AG10803 (cell line): ENCODE measurements at regions not wholly inside any gene's neighbourhood (a gene's known extent, or its start where the extent isn't known, plus 50 kb on each side); places are given as distances from the start of the nearest gene placed in this dataset.

ENCODE experiments used
- DNase-seq: peaks from one replicate; pipeline ENCODE4 v3.0.0; 2010; ENCODE audit warnings: low read depth
- H3K4me3 ChIP-seq: 2 replicates; pipeline ENCODE4 v1.5.1; 2011; ENCODE audit warnings: mild to moderate bottlenecking, low read length, control low read depth
- TF ChIP-seq, protein P1 (sequence below): conservative IDR thresholded peaks from 2 replicates; pipeline ENCODE4 v1.5.1; 2011; ENCODE audit warnings: mild to moderate bottlenecking, low read length, control low read depth, inconsistent platforms

- no peak for DNase-seq
- no peak overlapping the region for H3K4me3 ChIP-seq
- TF ChIP-seq, protein P1, sequence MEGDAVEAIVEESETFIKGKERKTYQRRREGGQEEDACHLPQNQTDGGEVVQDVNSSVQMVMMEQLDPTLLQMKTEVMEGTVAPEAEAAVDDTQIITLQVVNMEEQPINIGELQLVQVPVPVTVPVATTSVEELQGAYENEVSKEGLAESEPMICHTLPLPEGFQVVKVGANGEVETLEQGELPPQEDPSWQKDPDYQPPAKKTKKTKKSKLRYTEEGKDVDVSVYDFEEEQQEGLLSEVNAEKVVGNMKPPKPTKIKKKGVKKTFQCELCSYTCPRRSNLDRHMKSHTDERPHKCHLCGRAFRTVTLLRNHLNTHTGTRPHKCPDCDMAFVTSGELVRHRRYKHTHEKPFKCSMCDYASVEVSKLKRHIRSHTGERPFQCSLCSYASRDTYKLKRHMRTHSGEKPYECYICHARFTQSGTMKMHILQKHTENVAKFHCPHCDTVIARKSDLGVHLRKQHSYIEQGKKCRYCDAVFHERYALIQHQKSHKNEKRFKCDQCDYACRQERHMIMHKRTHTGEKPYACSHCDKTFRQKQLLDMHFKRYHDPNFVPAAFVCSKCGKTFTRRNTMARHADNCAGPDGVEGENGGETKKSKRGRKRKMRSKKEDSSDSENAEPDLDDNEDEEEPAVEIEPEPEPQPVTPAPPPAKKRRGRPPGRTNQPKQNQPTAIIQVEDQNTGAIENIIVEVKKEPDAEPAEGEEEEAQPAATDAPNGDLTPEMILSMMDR = no peak
Observed at GRCh38 chr12:65613692-65614091, 210.6 kb upstream of the HMGA2 start.

DNA sequence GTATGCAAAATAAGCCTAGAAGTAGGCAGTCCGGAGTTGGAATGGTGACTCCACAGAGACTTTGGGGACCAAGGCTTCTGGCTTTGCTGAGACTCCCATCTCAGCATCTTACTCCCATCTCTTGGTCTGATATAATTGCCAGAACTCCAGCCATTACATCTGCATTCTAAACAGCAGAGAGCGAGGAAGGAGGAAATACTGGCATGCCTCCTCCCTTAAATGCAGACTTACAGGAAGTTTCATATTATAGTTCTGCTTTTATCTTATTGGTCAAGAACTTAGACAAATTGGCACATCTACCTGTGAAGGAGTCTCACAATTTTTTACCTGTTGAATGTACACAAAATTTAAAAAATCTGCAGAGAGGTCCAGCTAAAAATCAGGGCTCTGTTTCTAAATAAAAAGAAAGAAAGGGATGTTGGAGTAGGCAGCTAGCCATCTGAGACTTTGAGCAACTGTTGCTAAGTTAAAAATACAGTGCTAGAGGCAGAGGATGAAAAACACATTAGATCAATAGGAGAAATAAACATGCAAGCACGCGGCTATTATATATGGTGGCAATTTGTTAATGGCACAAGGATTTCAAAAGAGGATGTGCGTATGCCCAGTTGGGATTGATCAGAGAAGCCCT lies 209.9 kb upstream of the HMGA2 start:
- TF ChIP-seq, protein P1 = no peak
- no peak overlapping the region for H3K4me3 ChIP-seq
- DNase-seq = no peak

- TF ChIP-seq, protein P1 = no peak
- no peak overlapping the region for H3K4me3 ChIP-seq
- DNase-seq = peak; percentile 94
Observed at GRCh38 chr12:65615118-65615517, 209.2 kb upstream of the HMGA2 start.

DNA sequence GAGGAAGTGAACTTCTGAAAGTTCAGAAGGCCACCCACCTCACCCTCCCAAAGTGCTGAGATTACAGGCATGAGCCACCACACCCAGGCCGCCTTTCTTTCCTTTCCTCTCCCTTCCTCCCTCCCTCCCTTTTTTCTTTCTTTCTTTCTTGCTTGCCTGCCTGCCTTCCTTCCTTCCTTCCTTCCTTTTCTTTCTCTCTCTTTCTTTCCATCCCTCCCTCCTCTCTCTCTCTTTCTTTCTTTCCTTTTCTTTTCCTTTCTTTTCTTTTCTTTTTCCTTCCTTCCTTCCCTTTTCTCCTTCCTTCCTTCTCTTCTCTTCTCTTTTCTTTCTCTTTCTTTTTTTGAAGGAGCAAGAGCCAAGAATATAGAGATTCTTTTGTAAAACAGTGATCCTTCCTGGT lies 208.3 kb upstream of the HMGA2 start:
- no peak overlapping the region for H3K4me3 ChIP-seq
- no peak for DNase-seq
- TF ChIP-seq, protein P1 = no peak

DNA sequence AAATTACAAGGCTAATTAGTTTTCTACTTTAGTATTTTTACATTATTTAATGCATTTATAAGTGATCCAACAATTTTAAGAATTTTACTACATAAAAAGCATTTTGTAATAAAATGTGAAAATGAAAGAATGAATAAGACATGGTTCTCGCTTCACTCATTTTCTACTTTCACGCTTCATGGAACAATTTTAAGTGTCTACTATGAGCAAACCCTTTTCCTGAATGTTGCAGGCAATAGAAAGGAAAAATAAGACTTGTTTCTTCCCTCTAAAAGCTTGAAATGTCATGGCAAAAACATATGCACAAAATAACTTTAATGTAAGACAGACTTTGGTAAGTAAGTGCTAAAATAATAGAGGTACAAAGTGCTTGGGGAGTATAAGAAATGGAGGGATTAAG lies 205.7 kb upstream of the HMGA2 start:
- no peak overlapping the region for H3K4me3 ChIP-seq
- DNase-seq = no peak
- TF ChIP-seq, protein P1 = no peak

GRCh38 chr12:65619018-65619417 lies 205.3 kb upstream of the HMGA2 start:
- DNase-seq = no peak
- TF ChIP-seq, protein P1 = no peak
- no peak overlapping the region for H3K4me3 ChIP-seq

- no peak for DNase-seq
- TF ChIP-seq, protein P1 = no peak
Observed at GRCh38 chr12:65620046-65620445, 204.2 kb upstream of the HMGA2 start.

More at GRCh38 chr12:65620046-65620445, 204.2 kb upstream of the HMGA2 start:
- no peak overlapping the region for H3K4me3 ChIP-seq
